Activated CD4-positive, alpha-beta memory T cell treated with anti-CD3 and anti-CD28 coated beads, Interleukin-2, amount 10 ng/mL, durations not matched to agents 7 days and 5 days (primary cell): ENCODE measurements at regions not wholly inside any gene's neighbourhood (a gene's known extent, or its start where the extent isn't known, plus 50 kb on each side); places are given as distances from the start of the nearest gene placed in this dataset.

Source experiments
- CTCF ChIA-PET: fragments of 350-600 bp; sonication (Branson Sonifier 250); formaldehyde crosslinking; loops from one replicate; lab custom pipeline; 2021; ENCODE audit warnings: antibody characterized with exemption, inconsistent platforms; lab: Charles Lee
- POLR2A ChIA-PET: fragments of 350-600 bp; sonication (Branson Sonifier 250); formaldehyde crosslinking; loops from one replicate; lab custom pipeline; 2021; ENCODE audit warnings: antibody characterized with exemption; lab: Charles Lee
- DNase-seq: peaks from one replicate; pipeline ENCODE4 v3.0.0-alpha.2; 2020
- H3K27ac Mint-ChIP-seq: one replicate; pipeline ENCODE4 v1.8.0; 2021; ENCODE audit warnings: mild to moderate bottlenecking, mixed read lengths
- H3K27me3 Mint-ChIP-seq: one replicate; pipeline ENCODE4 v1.8.0; 2021; ENCODE audit warnings: mixed read lengths
- H3K36me3 Mint-ChIP-seq: one replicate; pipeline ENCODE4 v1.8.0; 2021; ENCODE audit warnings: low read depth, mixed read lengths
- H3K4me1 Mint-ChIP-seq: one replicate; pipeline ENCODE4 v1.8.0; 2021; ENCODE audit warnings: mixed read lengths
- H3K4me3 Mint-ChIP-seq: one replicate; pipeline ENCODE4 v1.8.0; 2021; ENCODE audit warnings: mild to moderate bottlenecking, mixed read lengths
- H3K9me3 Mint-ChIP-seq: one replicate; pipeline ENCODE4 v1.8.0; 2021; ENCODE audit warnings: mixed read lengths

DNA sequence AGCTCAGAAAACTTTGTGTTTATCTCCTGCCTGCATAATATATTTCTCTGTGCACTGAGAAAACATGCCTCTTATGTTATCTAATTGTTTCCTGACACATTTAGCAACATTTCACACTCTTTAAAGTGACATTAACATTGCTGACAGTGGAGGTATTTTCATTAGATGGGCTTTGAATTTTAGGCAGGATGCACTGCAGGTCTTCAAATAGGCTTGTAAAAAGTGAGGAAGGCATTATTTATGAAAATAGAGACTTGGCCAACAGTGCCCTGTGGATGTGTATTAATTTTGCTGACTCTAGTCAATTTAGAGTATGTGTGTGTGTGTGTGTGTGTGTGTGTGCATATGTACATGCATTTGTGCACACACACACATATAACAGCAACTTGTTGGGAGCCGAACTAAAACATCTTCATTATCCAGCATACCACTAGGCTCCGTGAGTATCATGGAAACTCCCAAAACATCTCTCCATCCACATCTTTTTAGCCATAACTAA, 429.5 kb upstream of the WWC1 start:
- Mint-ChIP-seq H3K27ac (no peak overlapping the region), H3K4me1 (no peaks in the 10 kb centered on the region), H3K4me3 (no peak overlapping the region), H3K27me3 (no peaks in the 10 kb centered on the region), H3K36me3 (peaks cover 2% of the 10 kb centered on the region), H3K9me3 (peaks cover 2% of the 10 kb centered on the region)
- CTCF ChIA-PET = no interaction called here
- POLR2A ChIA-PET = no interaction called here
- no peak for DNase-seq

DNA sequence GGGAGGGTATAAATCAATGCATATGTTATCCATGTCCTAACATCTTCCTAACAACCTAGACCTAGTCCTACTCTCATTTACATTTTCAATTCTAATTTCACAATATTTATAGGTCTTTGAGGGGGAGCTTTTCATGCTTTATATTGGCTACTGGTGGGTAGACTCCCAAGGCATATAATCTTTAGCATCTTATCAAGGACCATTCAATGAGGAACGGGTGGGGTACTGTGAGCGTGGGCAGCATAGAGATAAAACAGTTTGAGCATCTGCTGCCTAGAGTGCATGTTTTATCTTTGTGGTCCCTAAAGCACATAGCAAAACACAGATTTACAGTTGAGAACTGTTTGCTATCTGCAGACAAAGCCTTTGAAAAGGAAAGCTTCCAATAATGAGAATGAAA, 427.6 kb upstream of the WWC1 start:
- DNase-seq = no peak
- POLR2A ChIA-PET = no interaction called here

DNA sequence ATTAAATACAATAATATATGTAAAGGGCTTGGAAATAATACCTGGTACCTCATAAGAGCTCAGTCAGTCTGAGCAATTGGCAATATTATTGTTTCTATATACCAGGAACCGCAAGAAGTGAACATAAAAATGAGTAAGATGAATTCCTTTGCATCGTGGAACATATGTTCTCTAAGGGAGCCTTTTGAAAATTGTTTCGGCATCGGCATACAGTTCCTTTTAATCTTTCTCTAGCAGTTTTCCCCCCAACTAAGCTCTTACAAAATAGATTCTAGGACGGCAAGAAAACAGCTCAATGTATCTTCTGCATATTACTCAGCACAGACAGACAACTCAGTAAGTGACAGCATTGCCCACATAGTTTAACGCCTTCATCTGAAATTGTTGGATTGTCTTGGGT, 426.6 kb upstream of the WWC1 start:
- Mint-ChIP-seq H3K27ac (no peak overlapping the region), H3K27me3 (no peaks in the 10 kb centered on the region), H3K4me3 (no peak overlapping the region), H3K36me3 (peaks cover 2% of the 10 kb centered on the region), H3K4me1 (no peaks in the 10 kb centered on the region), H3K9me3 (peaks cover 2% of the 10 kb centered on the region)
- no peak for DNase-seq
- ChIA-PET POLR2A (no interaction called here), CTCF (no interaction called here)

More for the DNA sequence above, 427.6 kb upstream of the WWC1 start:
- peaks cover 2% of the 10 kb centered on the region for H3K36me3 Mint-ChIP-seq
- no peaks in the 10 kb centered on the region for H3K27me3 Mint-ChIP-seq
- H3K4me1 Mint-ChIP-seq = no peaks in the 10 kb centered on the region
- CTCF ChIA-PET = interaction anchor here (0.6 kb wide), 1 partner anchor 593 kb away, joined by 3 read pairs; no protein-coding TSS in a partner anchor
- no peak overlapping the region for H3K27ac Mint-ChIP-seq
- peaks cover 2% of the 10 kb centered on the region for H3K9me3 Mint-ChIP-seq
- H3K4me3 Mint-ChIP-seq = no peak overlapping the region

DNA sequence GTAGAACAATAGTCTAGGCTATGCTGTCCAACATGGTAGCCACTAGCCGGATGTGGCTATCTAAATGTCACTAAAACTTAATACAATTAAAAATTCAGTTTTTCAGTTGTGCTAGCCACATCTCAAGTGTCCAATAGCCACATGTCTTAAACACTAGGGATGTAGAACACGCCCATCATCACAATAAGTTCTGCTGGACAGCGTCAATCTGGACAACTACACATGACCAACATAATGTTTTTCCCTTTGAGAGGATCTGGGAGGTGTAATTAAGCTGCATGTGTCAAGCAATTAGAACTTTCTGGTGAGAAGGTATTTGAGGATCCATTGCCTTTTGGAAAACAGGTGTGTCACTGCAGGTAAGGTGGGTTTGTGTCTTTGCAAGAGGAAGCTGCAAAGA, 424.6 kb upstream of the WWC1 start:
- CTCF ChIA-PET = no interaction called here
- Mint-ChIP-seq H3K27me3 (no peaks in the 10 kb centered on the region), H3K36me3 (no peaks in the 10 kb centered on the region), H3K9me3 (no peaks in the 10 kb centered on the region), H3K27ac (no peak overlapping the region), H3K4me1 (no peaks in the 10 kb centered on the region), H3K4me3 (no peak overlapping the region)
- DNase-seq = no peak
- POLR2A ChIA-PET = no interaction called here

DNA sequence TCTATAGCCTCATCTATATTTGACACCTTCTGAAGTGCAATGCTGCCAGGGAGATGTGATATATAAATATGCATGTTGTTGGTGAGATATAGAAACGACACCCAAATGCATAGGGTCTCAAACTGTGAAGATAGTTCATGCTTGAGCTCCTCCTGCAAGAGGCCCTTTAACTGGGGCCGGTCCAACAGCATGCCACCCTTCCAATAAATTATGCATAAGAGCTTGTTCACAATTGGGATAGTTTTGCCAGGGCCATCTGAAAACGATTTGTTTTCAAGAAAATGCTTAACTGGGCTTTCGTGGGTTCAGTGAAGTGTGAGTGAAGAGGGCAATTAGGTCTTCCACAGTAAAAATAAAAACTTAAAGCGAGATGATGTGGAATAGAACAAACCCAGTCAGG, 424.2 kb upstream of the WWC1 start:
- H3K4me1 Mint-ChIP-seq = no peaks in the 10 kb centered on the region
- POLR2A ChIA-PET = no interaction called here
- CTCF ChIA-PET = no interaction called here
- no peak overlapping the region for H3K4me3 Mint-ChIP-seq
- DNase-seq = no peak
- H3K27me3 Mint-ChIP-seq = no peaks in the 10 kb centered on the region
- H3K27ac Mint-ChIP-seq = no peak overlapping the region
- H3K9me3 Mint-ChIP-seq = no peaks in the 10 kb centered on the region
- H3K36me3 Mint-ChIP-seq = no peaks in the 10 kb centered on the region

DNA sequence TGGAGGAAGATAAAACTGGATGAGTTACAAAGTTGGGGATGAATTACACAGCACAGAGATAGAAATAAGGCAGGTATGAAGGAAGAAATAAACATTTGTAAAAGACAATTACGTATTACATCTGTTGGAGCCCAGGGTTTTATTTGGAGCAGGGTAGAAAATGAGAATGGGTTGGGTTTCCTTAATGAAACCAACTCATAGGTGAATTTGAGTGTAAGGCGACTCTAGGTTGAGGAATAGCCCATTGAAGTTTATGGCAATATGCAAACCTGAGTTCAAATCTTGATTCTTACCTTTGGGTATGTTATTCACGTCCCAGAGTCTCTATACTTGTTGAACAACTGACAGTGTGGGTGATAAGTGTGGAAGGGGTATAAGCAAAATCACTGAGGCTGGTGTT, 422.3 kb upstream of the WWC1 start:
- Mint-ChIP-seq H3K4me1 (no peaks in the 10 kb centered on the region), H3K27ac (no peak overlapping the region), H3K36me3 (no peaks in the 10 kb centered on the region), H3K9me3 (peaks cover 4% of the 10 kb centered on the region), H3K4me3 (no peak overlapping the region), H3K27me3 (no peaks in the 10 kb centered on the region)
- ChIA-PET CTCF (no interaction called here), POLR2A (no interaction called here)
- no peak for DNase-seq

DNA sequence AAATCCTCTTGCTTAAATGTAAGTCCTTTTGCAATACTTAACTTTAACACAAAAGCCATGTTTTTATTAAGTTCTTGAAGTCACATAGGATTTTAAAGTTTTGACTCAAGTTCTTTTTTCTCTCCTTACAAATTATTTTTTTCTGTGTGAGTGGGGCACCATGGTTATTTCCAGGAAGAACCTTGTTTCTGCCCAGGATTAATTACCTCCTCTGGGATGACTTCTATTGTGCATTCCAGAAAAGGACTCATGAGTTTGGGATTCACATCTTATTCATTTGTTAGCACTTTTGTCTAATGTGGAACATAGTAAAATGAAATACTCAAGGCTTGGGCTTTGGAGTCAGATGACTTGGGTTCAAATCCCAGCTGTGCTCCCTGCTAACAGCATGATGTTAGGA, 421.4 kb upstream of the WWC1 start:
- Mint-ChIP-seq H3K36me3 (no peaks in the 10 kb centered on the region), H3K4me1 (no peaks in the 10 kb centered on the region), H3K27ac (no peak overlapping the region), H3K4me3 (no peak overlapping the region), H3K9me3 (peaks cover 8% of the 10 kb centered on the region), H3K27me3 (no peaks in the 10 kb centered on the region)
- ChIA-PET POLR2A (no interaction called here), CTCF (no interaction called here)
- DNase-seq = no peak

DNA sequence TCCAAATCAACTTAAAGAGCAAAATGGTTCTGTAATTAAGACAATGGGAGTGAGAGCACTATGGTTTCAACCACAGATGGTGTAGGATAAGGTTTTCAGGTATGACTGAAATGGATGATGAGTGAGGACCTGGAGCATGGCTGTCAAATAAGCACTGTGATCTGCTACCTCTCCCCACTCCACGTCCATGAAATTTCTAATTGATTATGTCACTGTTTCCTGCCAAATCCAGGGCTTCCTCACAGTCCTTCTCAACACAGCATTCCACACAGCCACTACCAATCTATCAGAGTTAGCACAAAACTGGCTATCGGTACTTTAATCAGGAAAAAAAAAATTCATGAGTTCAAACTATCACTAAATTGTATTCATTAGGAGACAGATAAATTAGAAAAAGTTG, 420.4 kb upstream of the WWC1 start:
- CTCF ChIA-PET = no interaction called here
- Mint-ChIP-seq H3K27me3 (no peaks in the 10 kb centered on the region), H3K36me3 (no peaks in the 10 kb centered on the region), H3K27ac (no peak overlapping the region), H3K9me3 (peaks cover 8% of the 10 kb centered on the region), H3K4me1 (no peaks in the 10 kb centered on the region), H3K4me3 (no peak overlapping the region)
- no peak for DNase-seq
- POLR2A ChIA-PET = no interaction called here

DNA sequence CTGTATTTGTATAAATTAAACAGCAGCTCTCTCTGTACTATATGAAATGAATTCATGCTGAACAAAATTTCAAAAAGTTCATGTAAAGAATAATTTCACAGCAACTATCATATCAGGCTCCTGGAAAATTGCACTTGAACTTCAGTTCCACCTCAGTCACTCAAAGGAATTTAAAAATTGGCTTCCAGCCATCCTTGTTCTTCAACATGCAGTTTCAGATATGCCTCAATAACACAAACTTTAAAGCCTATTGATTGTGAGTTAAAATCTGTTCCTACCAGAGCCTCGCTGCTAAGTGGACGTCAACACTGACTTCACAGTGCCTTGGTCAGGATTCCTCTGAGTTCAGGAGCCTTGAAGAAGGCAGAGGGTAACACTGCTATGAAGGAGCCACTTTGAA, 418.7 kb upstream of the WWC1 start:
- DNase-seq = no peak
- POLR2A ChIA-PET = no interaction called here
- Mint-ChIP-seq H3K36me3 (no peaks in the 10 kb centered on the region), H3K27me3 (no peaks in the 10 kb centered on the region), H3K4me1 (no peaks in the 10 kb centered on the region), H3K4me3 (no peak overlapping the region), H3K9me3 (peaks cover 8% of the 10 kb centered on the region), H3K27ac (no peak overlapping the region)
- CTCF ChIA-PET = no interaction called here

DNA sequence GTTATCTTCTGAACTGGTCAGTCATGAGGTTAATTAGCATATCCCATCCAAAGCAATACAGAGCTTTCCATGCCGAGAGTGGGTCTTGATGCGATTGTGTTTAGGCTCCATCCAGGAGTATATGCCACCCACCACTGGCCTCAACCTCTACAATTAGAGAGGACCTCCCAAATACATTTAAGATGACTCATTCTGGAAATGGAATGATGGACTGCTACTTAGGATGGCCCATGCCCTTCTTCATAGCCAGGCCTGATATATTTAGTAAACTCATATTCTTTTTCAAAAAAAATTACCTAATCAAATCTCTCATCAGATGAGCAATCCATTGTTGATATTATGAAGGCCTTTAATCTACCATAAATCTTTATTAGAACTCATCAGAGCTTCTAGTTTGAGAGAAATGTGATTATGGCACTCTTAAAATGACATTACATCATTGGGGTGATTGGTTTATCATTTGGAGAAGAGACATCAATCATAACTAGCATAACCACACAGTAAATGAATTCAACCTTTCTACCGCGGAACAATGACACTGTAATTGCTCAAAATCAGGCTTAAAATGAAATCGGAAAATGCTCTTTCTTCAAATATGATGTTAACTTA, 414.2 kb upstream of the WWC1 start:
- ChIA-PET POLR2A (no interaction called here), CTCF (no interaction called here)
- Mint-ChIP-seq H3K36me3 (no peaks in the 10 kb centered on the region), H3K4me1 (no peaks in the 10 kb centered on the region), H3K27me3 (no peaks in the 10 kb centered on the region), H3K27ac (no peak overlapping the region), H3K9me3 (peaks cover 11% of the 10 kb centered on the region), H3K4me3 (no peak overlapping the region)
- DNase-seq = no peak

DNA sequence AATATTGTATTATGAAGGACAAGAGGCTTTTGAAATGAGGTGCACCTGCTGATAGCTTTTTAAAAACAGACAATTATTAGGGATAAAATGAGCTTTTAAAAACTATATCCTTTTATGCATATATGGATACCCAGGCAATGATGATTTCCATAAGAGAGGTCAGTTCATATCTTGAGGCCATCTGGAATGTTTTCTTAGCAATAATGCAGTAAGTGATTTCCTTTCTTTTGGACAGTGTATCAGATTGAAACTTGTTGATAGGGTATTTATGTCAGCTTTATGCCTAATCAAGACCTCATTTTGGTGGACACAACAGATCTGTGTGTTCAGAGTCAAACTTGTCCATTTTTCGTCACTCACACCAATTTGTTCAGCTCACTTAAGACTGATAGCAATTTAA, 413.5 kb upstream of the WWC1 start:
- H3K9me3 Mint-ChIP-seq = peaks cover 16% of the 10 kb centered on the region
- ChIA-PET CTCF (no interaction called here), POLR2A (no interaction called here)
- no peaks in the 10 kb centered on the region for H3K36me3 Mint-ChIP-seq
- no peaks in the 10 kb centered on the region for H3K4me1 Mint-ChIP-seq
- no peak overlapping the region for H3K4me3 Mint-ChIP-seq
- no peak for DNase-seq
- H3K27me3 Mint-ChIP-seq = no peaks in the 10 kb centered on the region
- H3K27ac Mint-ChIP-seq = no peak overlapping the region

DNA sequence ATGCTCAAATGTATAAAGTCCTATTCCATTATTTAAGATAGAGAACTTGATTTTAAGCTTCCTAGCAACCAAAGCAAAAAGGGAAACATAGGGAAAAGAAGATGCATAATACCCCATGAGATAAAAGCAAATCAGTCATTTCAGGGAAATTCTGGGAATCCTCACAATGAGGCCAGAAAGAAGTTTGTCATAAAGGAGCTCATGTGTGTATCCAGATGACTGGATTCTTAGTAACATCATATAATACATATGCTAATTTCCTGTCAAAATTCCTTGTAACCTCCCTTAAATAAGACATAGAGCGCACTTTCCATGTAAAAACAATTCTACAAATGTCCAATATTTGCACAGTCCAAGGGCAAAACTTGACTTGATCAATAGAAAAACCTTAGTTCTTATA, 411.0 kb upstream of the WWC1 start:
- Mint-ChIP-seq H3K36me3 (no peaks in the 10 kb centered on the region), H3K27me3 (no peaks in the 10 kb centered on the region), H3K4me3 (no peak overlapping the region), H3K4me1 (no peaks in the 10 kb centered on the region), H3K9me3 (peaks cover 10% of the 10 kb centered on the region), H3K27ac (no peak overlapping the region)
- ChIA-PET POLR2A (no interaction called here), CTCF (no interaction called here)
- no peak for DNase-seq

DNA sequence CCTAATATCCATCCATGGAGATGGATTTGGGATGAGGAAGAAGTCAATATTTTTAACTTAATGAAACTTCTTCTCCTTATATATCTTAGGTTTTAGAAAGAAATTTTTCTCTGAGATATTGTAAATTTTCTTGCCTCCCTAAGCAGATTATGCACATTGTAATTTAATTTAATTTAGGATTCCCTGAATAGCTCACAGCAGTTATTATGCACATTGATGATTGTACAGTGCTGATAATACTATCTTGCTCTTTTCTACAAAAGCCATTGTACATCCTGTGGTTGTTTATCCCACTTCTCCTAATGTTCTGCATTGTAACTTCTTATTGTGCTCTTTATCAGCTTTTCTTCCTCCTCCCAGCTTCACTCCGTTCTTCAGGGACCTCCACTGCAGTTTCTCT, 410.4 kb upstream of the WWC1 start:
- no peaks in the 10 kb centered on the region for H3K27me3 Mint-ChIP-seq
- POLR2A ChIA-PET = no interaction called here
- no peaks in the 10 kb centered on the region for H3K36me3 Mint-ChIP-seq
- H3K27ac Mint-ChIP-seq = no peak overlapping the region
- H3K9me3 Mint-ChIP-seq = peaks cover 10% of the 10 kb centered on the region
- H3K4me1 Mint-ChIP-seq = no peaks in the 10 kb centered on the region
- CTCF ChIA-PET = no interaction called here
- no peak overlapping the region for H3K4me3 Mint-ChIP-seq
- no peak for DNase-seq

DNA sequence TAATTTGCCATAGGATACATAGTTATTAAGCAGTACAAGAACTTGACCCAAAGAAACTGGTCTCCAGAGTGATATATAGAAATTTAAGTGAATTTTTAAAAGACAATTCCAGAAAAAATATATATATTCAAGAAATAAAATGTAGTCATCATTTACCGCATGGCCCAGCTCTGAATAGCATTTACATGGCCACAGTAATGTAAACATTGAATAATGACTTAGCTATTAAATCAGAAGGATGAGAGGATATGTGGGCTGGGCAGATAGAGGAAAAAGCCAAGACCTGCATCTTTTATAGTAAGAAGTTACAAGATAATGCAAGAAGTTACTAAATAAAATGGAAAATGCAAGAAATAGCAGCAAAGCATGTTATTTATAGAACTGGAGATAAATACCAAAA, 405.2 kb upstream of the WWC1 start:
- no peaks in the 10 kb centered on the region for H3K4me1 Mint-ChIP-seq
- CTCF ChIA-PET = no interaction called here
- H3K4me3 Mint-ChIP-seq = no peak overlapping the region
- peaks cover 10% of the 10 kb centered on the region for H3K9me3 Mint-ChIP-seq
- H3K27ac Mint-ChIP-seq = no peak overlapping the region
- no peaks in the 10 kb centered on the region for H3K27me3 Mint-ChIP-seq
- POLR2A ChIA-PET = no interaction called here
- DNase-seq = no peak
- no peaks in the 10 kb centered on the region for H3K36me3 Mint-ChIP-seq
